ENCODE measurements at regions not wholly inside any gene's neighbourhood (a gene's known extent, or its start where the extent isn't known, plus 50 kb on each side); places are given as distances from the start of the nearest gene placed in this dataset.

DNA sequence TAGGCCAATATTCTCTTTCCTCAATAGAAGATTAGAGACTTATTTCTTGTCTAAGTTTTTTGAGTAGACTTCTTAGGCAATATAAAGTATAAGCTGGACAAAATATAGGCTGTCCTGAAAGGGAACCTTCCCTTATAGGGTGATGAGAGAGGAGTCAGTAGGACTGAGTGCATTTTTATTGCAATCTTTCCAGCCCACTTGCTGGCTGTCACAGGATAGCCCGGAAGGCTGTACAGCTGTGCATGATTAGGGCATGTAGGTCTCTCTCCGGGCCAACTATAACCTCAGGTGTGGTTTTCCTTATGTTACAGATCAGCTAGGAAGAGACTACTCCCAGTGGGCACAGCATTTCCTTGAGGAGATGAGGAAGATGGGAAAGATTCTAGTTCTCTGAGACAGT, 159.8 kb upstream of the MEF2C start:
- DNase-seq (ENCODE audit: low read depth in 4 of 4, low spot score in 3 of 4), result no peak

DNA sequence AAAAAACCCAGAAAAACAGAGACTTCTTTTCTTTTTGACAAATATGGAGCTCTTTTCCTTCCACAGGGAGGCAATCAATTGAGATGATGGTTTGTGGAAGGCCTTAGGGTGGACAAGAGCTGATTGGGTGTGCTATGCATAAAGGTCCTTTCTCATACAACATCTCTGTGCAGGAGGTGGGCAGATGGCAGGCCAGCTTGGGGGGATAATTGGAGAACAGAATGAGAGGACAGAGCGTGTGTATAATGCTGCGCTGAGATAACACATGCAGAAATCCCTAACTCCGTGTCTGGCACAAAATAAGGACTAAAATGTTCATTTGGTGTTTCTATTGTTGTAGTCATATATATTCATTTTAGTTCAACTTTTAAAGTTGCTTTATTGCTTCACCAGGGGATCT, 159.0 kb upstream of the MEF2C start:
- no peak for DNase-seq (ENCODE audit: low read depth in 4 of 4, low spot score in 3 of 4)

DNA sequence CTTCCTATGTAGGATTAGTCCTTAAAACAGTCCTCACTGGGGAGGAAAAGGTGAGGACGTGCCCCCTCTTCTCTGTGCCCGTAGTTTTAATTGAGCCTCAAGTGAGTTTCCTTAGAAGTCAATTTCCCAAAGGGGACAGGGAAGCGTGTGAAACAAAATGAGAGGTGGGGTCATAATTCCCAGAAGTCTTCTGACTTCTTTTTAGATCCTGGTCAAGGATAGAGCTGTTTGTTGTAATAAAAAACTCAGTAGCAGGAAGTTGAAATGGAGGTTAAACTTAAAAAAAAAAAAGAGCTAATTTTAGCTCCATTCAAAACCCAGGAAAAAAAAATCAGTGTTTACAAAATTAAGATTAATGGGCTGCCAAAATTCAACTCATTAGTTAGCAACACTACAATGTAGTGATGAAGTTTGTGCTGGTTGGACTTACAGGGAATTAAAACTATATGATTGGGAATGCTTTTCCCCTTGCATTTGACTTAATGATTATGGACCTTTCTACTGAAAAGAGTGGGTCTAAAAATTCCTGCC, 158.3 kb upstream of the MEF2C start:
- DNase-seq (ENCODE audit: low read depth in 4 of 4, low spot score in 3 of 4), result no peak

DNA sequence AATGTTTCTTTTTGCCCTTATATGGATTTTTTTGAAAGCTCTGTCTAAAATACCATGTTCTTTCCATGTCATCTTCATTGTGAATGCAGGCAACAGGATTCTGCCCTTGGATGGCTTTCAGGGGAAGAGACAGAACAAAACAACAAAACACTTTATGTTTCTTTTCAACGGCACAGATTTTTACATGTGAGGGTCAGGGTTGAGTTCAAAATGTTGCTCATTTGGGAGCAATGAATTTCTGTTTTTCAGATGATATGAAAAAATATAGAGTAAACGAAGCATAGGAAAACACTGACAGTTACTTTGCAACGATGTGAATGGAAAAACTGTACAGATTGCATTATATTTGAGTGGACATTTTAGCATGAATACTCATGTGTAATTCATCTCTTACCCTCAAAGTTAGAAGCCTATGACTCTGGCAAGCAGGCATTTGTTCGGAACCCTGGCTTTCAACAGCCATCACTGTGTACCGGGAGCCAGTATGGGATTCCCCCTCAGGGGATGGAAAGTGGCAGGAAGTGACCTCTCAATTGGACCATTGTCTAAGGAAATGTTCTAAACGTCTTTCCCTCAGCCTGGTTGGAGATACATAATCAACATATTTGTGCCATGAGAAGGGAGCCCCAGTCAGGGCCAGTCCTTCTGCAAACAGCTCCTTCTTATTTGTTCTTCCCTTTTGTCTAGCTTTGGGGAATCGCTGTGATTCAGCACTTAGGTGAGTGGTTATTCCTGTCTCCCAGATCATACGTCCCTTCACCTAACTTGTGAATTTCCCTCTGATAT, 153.9 kb upstream of the MEF2C start:
- DNase-seq (ENCODE audit: low read depth in 4 of 4, low spot score in 3 of 4), result no peak

DNA sequence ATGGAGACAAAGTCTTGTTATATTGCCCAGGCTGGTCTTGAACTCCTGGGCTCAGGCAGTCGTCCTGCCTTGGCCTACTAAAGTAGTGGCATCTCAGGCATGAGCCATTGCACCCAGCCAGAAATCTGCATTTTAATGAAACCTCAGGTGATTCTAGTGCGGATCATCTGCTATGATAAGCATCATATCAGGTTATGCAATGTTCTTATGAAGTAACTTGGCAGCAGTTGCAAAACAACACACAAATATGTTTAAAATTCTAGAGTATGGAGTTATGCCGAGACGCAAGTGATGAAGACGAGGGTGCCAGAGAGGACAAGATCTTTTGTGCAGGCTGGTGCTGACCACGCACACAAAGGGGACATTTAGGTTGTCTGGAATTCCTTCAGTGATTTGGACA, 153.2 kb upstream of the MEF2C start:
- DNase-seq (ENCODE audit: low read depth in 4 of 4, low spot score in 3 of 4), result no peak

DNA sequence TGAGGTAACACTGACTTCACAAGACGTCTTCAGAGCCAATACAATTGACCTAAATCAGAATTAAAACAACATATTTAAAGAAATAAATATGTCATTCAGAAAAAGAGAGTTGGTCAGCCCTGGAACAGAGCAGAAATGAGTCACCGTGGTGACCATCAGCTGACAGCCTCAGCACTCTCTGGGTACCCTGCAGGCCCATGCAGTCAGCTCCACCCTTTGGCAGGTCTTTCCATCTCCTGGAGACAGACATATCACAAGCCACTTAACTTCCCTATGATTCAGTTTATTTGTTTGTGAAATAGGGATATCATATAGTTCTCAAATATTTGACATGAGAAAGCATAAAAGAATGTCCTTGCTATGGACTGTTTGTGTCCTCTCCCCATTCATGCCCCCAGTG, 151.6 kb upstream of the MEF2C start:
- DNase-seq (ENCODE audit: low read depth in 4 of 4, low spot score in 3 of 4), result no peak

DNA sequence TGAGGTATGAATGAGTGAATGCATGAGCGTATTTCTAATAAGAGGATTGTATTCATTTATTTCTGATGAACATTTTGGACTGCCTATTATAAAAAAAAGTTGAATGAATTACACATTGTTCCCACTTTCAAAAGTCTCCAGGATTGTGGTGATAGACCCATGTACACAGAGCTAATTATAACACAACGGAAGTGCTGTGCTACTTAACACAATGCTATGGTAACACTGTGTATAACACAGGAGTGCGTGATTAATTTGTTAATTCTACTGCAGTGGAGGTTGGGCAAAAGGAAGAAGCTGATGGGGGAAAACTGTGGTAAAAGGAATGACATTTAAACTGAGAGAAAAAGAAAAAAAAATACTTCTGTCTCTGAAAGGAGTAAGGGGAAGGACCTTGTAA, 147.8 kb upstream of the MEF2C start:
- no peak for DNase-seq (ENCODE audit: low read depth in 4 of 4, low spot score in 3 of 4)

DNA sequence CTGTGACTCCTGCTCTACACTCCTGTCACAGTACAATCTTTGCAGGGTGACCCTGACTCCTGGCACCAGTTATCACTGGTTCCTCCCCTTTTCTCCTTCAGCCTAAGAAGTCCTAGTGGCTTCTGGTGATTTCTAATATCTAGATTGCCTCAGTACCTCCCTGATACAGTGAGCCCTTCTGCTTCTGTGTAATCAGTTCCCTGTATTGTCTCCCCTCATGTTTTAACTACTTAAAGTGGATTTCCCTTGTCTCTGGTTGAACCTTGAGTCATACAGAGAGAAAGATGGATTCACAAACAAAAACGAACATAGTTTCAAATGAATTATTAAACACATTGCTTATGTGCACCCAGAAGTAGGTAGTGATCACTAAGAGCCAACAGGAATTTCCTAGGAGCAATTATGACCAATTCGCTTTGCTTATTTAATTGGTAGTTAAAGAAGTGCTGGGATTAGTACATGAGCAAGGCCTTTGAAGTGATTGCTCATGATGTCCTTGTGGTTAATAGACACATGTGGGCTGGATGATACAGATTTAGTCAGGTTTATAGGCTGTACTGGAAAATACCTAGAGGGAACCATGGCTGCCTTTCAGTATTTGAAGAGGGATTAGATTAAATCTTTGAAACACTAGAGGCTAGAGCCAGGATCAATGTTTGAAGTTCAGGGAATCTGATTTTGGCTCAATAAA, 145.8 kb upstream of the MEF2C start:
- no peak for DNase-seq (ENCODE audit: low read depth in 4 of 4, low spot score in 3 of 4)

DNA sequence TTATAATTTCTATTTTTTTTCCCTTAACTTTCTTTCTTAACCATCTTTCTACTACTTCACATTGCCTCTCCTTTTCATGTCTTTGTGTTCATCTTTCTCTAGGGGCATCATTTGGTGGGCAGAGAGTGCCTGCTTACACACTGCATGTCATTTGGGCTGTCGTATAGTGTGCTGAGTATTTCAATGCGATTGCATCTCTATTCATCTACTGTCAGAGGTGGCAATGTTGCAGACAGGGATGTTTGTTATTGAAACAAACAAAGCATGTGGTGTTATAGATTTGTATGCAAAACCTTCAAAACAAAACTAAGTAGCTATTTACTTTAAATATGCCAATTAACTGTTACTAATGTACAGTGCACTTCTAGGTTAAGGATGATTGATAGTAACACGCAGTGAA, 141.1 kb upstream of the MEF2C start:
- DNase-seq (ENCODE audit: low read depth in 4 of 4, low spot score in 3 of 4), result no peak

DNA sequence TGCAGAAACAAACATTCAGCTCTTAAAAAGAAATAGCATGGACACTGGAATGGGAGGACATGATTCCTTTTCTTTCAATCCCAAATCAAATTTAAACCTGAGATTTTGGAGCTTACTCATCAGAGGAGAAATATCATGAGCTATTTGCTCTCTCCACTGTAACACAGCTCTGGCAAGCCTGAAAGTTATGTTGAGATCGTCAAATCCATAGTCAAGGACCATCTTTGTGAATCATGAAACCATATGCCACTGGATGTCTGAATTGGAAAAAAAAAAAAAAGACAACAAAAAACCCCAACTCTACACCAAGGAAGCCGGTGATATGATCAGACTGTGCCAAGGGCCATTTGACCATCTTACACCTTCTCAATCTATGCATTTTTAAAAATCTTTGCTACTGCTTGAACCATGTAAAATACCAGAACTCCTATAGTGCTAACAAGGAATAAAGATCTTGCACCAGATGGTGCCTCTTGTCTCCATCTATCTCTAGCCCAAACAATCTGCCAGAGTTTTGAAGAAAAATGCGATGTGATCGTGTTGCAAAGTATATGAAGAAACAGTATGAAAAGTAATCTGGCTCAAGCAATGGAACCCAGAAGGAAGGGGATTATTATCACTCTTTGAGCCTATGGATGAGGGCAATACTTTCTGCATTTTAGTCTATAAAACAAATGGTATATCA, 138.1 kb upstream of the MEF2C start:
- DNase-seq (ENCODE audit: low read depth in 4 of 4, low spot score in 3 of 4), result no peak

DNA sequence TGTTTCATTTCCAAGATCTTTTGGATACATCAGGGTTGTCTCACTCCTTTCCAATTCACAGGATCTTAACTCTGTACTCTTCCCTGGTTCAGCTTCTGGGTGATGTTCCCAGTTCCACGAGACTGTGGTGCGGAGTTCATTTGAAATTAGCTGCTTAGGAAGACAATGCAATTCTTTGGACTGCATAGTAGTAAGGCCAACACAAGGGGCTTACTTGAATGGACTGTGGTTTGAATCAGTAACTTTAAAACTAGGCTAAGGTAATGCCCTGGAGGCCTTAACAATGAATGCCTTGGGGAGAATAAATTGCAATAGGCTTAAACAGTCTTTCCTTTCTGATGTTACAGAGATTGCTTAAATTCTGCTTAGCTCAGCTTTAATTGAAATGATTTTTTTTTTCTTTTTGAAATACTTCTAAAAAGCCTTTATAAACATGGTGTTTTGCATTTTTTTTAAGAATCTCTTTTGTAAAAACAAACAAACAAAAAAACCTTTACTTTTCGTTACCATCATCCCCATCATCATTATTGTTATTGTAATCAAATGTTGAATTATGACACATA, 133.8 kb upstream of the MEF2C start:
- no peak for DNase-seq (ENCODE audit: low read depth in 4 of 4, low spot score in 3 of 4)

DNA sequence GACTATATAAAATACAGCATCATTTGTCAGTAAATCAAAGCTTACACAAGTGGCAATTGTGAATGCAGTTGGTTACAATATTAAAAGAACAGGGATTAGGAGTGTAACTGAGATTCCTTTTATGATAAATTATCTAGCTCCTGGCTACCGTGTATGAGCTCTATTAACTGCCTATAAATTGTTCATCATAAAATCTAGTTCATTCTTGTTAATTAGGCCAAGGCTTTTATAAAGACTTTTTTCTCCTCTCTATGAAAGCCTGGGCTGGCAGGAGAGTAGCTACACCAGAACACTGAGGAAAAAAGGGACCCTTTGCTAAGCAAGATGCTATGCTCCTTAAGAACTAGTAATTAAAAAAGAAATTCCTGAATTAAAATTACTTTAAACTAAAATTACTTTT, 132.4 kb upstream of the MEF2C start:
- no peak for DNase-seq (ENCODE audit: low read depth in 4 of 4, low spot score in 3 of 4)

DNA sequence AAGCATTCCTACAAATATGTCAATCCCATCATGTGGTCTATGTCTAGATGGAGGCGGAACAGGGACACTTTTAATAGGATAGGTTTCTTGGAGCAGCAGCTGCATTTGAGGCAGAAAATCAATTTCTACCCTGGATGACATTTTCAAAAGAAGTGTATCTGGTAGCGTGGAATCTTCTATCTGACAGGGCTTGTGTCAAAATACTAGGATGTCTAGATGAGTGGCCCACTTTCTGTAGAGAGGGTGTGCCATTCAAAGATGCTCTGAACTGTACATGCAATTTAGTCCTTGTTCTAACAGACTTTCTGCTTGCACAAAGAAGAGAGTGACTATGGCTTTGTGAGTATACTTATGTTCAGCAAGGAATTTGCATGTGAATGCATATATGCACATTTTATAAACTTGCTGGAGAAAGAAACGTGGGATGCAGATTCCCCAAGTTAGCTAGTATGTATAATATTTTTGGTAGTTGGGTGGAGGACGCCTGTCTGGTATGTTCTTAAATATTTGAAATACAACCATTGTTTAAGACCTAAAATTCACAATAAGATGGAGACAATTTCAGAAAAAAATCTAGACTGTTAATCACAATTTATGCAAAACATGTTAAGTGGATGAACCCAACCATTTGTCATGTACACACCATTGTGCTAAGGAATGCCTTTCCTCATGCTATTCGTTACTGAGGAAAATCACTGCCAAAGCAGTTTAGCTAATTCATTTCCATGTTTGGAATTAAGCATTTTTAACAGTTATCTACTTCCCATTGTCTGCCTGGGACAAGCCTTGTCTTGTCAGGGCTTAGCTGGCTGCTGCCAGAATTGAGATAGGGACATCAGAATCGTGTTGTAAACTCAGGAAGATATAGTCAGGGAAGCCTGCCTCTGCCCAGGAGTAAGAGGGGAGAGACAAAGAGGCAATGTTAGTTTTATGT, 129.1 kb upstream of the MEF2C start:
- no peak for DNase-seq (ENCODE audit: low read depth in 4 of 4, low spot score in 3 of 4)

DNA sequence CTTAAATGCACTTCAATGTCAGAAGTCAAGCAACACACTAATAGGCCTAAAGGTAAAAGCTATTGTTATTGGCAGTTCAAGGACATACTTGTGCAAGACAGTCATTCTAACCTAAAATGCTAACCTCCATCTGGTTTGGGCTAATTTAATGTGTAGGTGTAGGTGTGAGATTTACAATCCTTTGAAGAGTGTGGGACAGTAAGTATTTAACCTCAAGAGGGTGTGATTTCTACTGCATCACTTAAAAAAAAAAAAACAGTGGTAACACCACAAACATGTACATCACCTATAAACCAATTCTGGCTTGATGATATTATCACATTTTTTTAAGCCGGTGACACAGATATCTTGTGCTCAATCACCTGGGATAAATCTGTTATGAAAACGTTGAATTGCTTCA, 127.5 kb upstream of the MEF2C start:
- DNase-seq (ENCODE audit: low read depth in 4 of 4, low spot score in 3 of 4), result no peak

DNA sequence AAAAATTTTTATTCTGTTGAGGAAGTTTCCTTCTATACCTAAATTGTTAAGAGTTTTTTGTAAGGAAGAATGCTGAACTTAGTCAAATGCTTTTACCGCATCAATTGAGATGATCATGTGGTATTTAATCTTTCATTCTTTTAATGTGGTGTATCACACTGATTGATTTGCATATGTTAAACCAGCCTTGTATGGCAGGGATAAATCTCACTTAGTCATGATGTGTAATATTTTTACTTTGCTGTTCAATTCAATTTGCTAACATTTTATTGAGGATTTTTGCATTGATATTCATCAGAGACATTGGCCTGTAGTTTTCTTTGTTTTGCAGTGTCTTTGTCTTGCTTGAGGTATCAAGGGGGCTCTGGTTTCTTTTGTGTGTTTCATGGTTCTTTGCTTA, 125.3 kb upstream of the MEF2C start:
- DNase-seq (ENCODE audit: low read depth in 4 of 4, low spot score in 3 of 4), result no peak

DNA sequence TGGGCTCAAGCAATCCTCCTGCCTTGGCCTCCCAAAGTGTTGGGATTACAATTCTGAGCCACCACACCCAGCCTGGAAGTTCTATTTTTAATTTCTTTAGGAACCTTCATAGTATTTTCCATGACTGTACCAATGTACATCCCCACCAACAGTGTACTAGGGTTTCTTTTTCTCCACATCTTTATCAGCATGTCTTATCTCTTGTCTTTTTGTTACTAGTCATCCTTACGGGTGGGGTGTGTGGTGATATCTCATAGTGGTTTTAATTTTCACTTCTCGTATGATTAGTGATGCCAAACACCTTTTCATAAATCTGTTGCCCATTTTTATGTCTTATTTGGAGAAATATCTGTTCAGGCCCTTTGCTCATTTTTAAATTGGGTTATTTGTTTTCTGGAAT, 123.0 kb upstream of the MEF2C start:
- no peak for DNase-seq (ENCODE audit: low read depth in 4 of 4, low spot score in 3 of 4)

DNA sequence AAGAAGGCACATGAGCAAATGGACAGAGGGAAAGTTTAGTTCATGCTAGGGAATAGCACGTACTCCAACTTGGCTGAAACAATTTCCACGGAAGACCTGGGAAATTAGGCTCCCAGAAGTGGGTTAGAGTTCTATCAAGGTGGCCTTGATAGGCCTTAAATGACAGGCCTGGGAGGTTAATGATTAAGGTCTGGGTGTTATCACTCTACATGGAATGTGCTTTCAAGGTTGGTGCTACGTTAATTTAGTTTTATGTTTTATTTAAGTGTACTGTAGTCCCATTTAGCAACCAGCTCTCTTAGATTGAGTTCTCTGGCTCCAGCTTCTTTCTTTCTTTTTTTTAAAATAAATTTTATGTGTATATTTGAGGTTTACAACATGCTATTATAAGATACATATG, 121.4 kb upstream of the MEF2C start:
- DNase-seq (ENCODE audit: low read depth in 4 of 4, low spot score in 3 of 4), result no peak

DNA sequence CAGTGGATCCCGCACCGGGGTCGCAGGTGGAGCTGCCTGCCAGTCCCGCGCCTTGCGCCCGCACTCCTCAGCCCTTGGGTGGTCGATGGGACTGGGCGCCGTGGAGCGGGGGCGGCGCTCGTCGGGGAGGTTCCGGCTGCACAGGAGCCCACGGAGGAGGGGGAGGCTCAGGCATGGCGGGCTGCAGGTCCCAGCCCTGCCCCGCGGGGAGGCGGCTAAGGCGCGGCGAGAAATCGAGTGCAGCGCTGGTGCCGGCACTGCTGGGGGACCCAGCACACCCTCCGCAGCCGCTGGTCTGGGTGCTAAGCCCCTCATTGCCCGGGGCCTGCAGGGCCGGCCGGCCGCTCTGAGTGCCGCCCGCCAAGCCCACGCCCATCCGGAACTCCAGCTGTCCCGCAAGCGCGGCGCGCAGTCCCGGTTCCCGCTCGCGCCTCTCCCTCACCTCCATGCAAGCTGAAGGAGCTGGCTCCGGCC, 120.6 kb upstream of the MEF2C start:
- DNase-seq (ENCODE audit: low read depth in 4 of 4, low spot score in 3 of 4), result no peak

DNA sequence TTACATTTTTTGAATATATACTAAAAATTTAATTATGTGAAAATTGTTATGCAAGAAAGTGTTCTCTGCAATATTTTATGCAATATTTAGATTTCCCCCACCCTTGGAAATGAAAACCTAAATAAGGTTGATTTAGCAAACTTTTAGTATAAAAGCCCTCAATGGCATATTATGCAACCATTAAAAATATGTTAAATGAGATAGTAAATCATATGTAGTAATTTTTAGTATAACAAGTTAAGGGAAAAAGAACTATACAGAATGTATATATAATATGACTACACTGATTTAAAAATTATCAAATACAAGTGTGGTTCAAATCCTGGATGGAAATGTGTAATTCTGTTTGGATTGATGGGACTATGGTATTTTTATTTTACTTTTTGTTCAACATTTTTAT, 116.9 kb upstream of the MEF2C start:
- DNase-seq (ENCODE audit: low read depth in 4 of 4, low spot score in 3 of 4), result no peak

DNA sequence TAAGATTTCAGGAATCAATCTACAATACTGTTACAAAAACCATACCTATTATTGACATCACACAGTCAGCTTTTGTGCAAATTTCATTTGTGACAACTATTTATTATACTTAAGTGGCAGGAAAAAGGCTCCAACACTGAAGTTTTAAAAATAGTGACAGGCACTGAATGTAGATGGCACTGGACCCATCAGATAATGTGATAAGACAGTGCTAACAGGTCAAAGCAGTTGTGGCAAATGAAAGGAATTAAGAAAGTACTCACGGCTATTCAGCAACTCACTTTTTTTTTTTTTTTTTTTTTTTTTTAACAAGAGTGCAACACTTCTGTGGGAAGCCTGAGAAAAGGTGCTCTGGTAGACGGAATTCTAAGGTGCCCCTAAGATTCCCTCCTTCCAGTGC, 115.0 kb upstream of the MEF2C start:
- DNase-seq (ENCODE audit: low read depth in 4 of 4, low spot score in 3 of 4), result no peak
